Embryonic facial prominence (tissue), 1 donor: ENCODE measurements at regions not wholly inside any gene's neighbourhood (a gene's known extent, or its start where the extent isn't known, plus 50 kb on each side); places are given as distances from the start of the nearest gene placed in this dataset.

Source experiments
- DNase-seq: peaks from one replicate; pipeline ENCODE4 v3.0.0-alpha.2; 2016; ENCODE audit errors: extremely low spot score

GRCh38 chr2:18934886-18935285 is 345.5 kb upstream of the NT5C1B start:
- DNase-seq: no peak

GRCh38 chr2:18932853-18933252 is 343.5 kb upstream of the NT5C1B start:
- DNase-seq: no peak

GRCh38 chr2:18930971-18931370 is 341.6 kb upstream of the NT5C1B start:
- no peak for DNase-seq

GRCh38 chr2:18927525-18928232 is 338.3 kb upstream of the NT5C1B start:
- no peak for DNase-seq

GRCh38 chr2:18926631-18927524 is 337.5 kb upstream of the NT5C1B start:
- no peak for DNase-seq

- no peak for DNase-seq
Observed at GRCh38 chr2:18925296-18925695, 335.9 kb upstream of the NT5C1B start.

- DNase-seq: no peak
Observed at GRCh38 chr2:18924886-18925285, 335.5 kb upstream of the NT5C1B start.

- no peak for DNase-seq
Observed at GRCh38 chr2:18924386-18924785, 335.0 kb upstream of the NT5C1B start.

- no peak for DNase-seq
Observed at GRCh38 chr2:18922276-18922675, 332.9 kb upstream of the NT5C1B start.

- DNase-seq: no peak
Observed at GRCh38 chr2:18918280-18918679, 328.9 kb upstream of the NT5C1B start.

- DNase-seq: no peak
Observed at GRCh38 chr2:18915227-18915626, 325.9 kb upstream of the NT5C1B start.

GRCh38 chr2:18913512-18913911 is 324.1 kb upstream of the NT5C1B start:
- no peak for DNase-seq

GRCh38 chr2:18912225-18912888 is 323.0 kb upstream of the NT5C1B start:
- no peak for DNase-seq

- DNase-seq: no peak
Observed at GRCh38 chr2:18911416-18911815, 322.0 kb upstream of the NT5C1B start.

- no peak for DNase-seq
Observed at GRCh38 chr2:18910843-18911242, 321.5 kb upstream of the NT5C1B start.

GRCh38 chr2:18907937-18908336 is 318.6 kb upstream of the NT5C1B start:
- no peak for DNase-seq

- DNase-seq: no peak
Observed at GRCh38 chr2:18907508-18907907, 318.1 kb upstream of the NT5C1B start.

- no peak for DNase-seq
Observed at GRCh38 chr2:18903750-18904149, 314.4 kb upstream of the NT5C1B start.

GRCh38 chr2:18901242-18901641 is 311.9 kb upstream of the NT5C1B start:
- DNase-seq: no peak

- DNase-seq: no peak
Observed at GRCh38 chr2:18900691-18901141, 311.3 kb upstream of the NT5C1B start.

GRCh38 chr2:18899725-18900124 is 310.4 kb upstream of the NT5C1B start:
- DNase-seq: no peak

- no peak for DNase-seq
Observed at GRCh38 chr2:18898271-18898670, 308.9 kb upstream of the NT5C1B start.
